HFFc6 (cell line): ENCODE measurements at regions not wholly inside any gene's neighbourhood (a gene's known extent, or its start where the extent isn't known, plus 50 kb on each side); places are given as distances from the start of the nearest gene placed in this dataset.
A peak's percentile ranks its signal among the peaks of the same experiment; 100 is the strongest.

ENCODE experiments used
- DNase-seq: peaks from one replicate; pipeline ENCODE4 v3.0.0-alpha.2; 2018
- H3K27ac Mint-ChIP-seq: 2 replicates; pipeline ENCODE4 v1.8.0; 2020; ENCODE audit warnings: mild to moderate bottlenecking, mixed read lengths
- H3K27me3 Mint-ChIP-seq: 2 replicates; pipeline ENCODE4 v1.8.0; 2021; ENCODE audit warnings: mild to moderate bottlenecking, moderate library complexity, mixed read lengths; ENCODE audit not compliant: insufficient read depth
- H3K36me3 Mint-ChIP-seq: 2 replicates; pipeline ENCODE4 v1.8.0; 2021; ENCODE audit warnings: low read depth, mixed read lengths
- H3K4me1 Mint-ChIP-seq: 2 replicates; pipeline ENCODE4 v1.8.0; 2020; ENCODE audit warnings: low read depth, mixed read lengths
- H3K4me3 Mint-ChIP-seq: 2 replicates; pipeline ENCODE4 v1.8.0; 2020; ENCODE audit warnings: mild to moderate bottlenecking, moderate library complexity, mixed read lengths
- H3K9me3 Mint-ChIP-seq: 2 replicates; pipeline ENCODE4 v1.8.0; 2020; ENCODE audit warnings: mild to moderate bottlenecking, mixed read lengths
- CTCF ChIP-seq: fragments of 200-600 bp; sonication (generic); IDR thresholded peaks from 2 replicates; pipeline ENCODE4 v1.5.0; 2021; ENCODE audit warnings: antibody characterized with exemption, mild to moderate bottlenecking

GRCh38 chr1:201749059-201749690 lies 79.8 kb upstream of the IPO9 start:
- H3K4me1 Mint-ChIP-seq = peaks cover 100% of the 10 kb centered on the region
- peak overlapping the region; percentile 65 for H3K4me3 Mint-ChIP-seq
- peaks cover 22% of the 10 kb centered on the region for H3K36me3 Mint-ChIP-seq
- H3K27me3 Mint-ChIP-seq = peaks cover 4% of the 10 kb centered on the region
- no peak for TF ChIP-seq CTCF
- no peak for DNase-seq
- H3K27ac Mint-ChIP-seq = peak overlapping the region; percentile 92
- no peaks in the 10 kb centered on the region for H3K9me3 Mint-ChIP-seq

- Mint-ChIP-seq H3K36me3 (peaks cover 25% of the 10 kb centered on the region), H3K27ac (peak overlapping the region; percentile 92), H3K4me1 (peaks cover 100% of the 10 kb centered on the region), H3K9me3 (no peaks in the 10 kb centered on the region), H3K4me3 (peak overlapping the region; percentile 65), H3K27me3 (peaks cover 4% of the 10 kb centered on the region)
- no peak for DNase-seq
- no peak for TF ChIP-seq CTCF
Measured at GRCh38 chr1:201750120-201750519, 78.8 kb upstream of the IPO9 start.

- peak overlapping the region; percentile 65 for H3K4me3 Mint-ChIP-seq
- H3K27me3 Mint-ChIP-seq = peaks cover 1% of the 10 kb centered on the region; the same call in 1 of the 2 replicates
- peak; percentile 76 for DNase-seq
- H3K9me3 Mint-ChIP-seq = no peaks in the 10 kb centered on the region
- peaks cover 100% of the 10 kb centered on the region for H3K4me1 Mint-ChIP-seq
- peaks cover 22% of the 10 kb centered on the region for H3K36me3 Mint-ChIP-seq
- peak overlapping the region; percentile 92 for H3K27ac Mint-ChIP-seq
- TF ChIP-seq CTCF = peak; percentile 28; the same call in 1 of the 2 replicates
Measured at GRCh38 chr1:201750934-201751333, 78.0 kb upstream of the IPO9 start.

GRCh38 chr1:201751872-201752271 lies 77.1 kb upstream of the IPO9 start:
- no peak for DNase-seq
- Mint-ChIP-seq H3K36me3 (peaks cover 20% of the 10 kb centered on the region), H3K9me3 (no peaks in the 10 kb centered on the region), H3K4me3 (peak overlapping the region; percentile 65), H3K27me3 (peaks cover 1% of the 10 kb centered on the region; the same call in 1 of the 2 replicates), H3K4me1 (peaks cover 100% of the 10 kb centered on the region), H3K27ac (peak overlapping the region; percentile 92)
- no peak for TF ChIP-seq CTCF

GRCh38 chr1:201752333-201752732 lies 76.6 kb upstream of the IPO9 start:
- peaks cover 100% of the 10 kb centered on the region for H3K4me1 Mint-ChIP-seq
- H3K4me3 Mint-ChIP-seq = no peak overlapping the region; the same call in 1 of the 2 replicates

More at GRCh38 chr1:201752333-201752732, 76.6 kb upstream of the IPO9 start:
- H3K9me3 Mint-ChIP-seq = no peaks in the 10 kb centered on the region
- H3K36me3 Mint-ChIP-seq = peaks cover 16% of the 10 kb centered on the region
- H3K27me3 Mint-ChIP-seq = peaks cover 1% of the 10 kb centered on the region; the same call in 1 of the 2 replicates
- peak overlapping the region; percentile 92 for H3K27ac Mint-ChIP-seq
- TF ChIP-seq CTCF = no peak
- DNase-seq = no peak
